ENCODE measurements at regions not wholly inside any gene's neighbourhood (a gene's known extent, or its start where the extent isn't known, plus 50 kb on each side); places are given as distances from the start of the nearest gene placed in this dataset.

DNA sequence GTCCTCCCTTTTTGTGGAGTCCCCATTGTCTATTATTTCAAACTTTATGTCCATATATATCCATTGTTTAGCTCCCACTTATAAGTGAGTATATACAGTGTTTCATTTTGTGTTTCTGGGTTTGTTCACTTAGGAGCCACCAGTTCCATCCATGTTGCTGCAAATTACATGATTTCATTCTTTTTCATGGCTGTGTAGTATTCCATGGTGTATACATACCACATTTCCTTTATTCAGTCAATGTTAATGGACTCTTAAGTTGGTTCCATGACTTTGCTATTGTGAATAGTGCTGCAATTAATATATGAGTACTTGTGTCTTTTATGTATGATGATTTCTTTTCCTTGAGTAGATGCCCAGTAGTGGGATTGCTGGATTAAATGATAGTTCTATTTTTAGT, 329.1 kb downstream of the AR start:
- no peak for DNase-seq (ENCODE audit: low read depth, low spot score)

- DNase-seq (ENCODE audit: low read depth, low spot score) = no peak
These were observed 348.6 kb downstream of the AR start for GRCh38 chrX:67892401-67892800.

GRCh38 chrX:67893931-67894330, 350.1 kb downstream of the AR start:
- DNase-seq (ENCODE audit: low read depth, low spot score) = peak; percentile 1

DNA sequence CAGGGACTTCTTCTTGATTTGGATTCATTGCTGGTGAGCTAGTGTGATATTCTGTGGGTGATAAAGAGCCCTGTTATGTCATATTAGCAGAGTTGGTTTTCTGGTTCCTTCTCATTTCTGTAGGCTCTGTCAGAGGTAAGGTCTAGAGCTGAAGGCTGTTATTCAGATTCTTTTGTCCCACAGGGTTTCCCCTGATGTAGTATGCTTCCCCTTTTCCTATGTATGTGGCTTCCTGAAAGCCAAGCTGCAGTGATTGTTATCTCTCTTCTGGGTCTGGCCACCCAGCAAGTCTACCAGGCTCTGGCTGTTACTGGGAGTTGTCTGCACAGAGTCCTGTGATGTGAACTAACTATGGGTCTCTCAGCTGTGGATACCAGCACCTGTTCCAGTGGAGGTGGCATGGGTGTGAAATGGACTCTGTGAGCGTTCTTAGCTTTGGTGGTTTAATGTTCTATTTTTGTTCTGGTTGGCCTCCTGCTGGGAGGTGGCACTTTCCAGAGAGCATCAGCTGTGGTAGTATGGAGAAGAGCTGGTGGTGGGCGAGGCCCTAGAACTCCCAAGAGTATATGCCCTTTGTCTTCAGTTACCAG, 373.7 kb downstream of the AR start:
- DNase-seq (ENCODE audit: low read depth, low spot score) = no peak

DNA sequence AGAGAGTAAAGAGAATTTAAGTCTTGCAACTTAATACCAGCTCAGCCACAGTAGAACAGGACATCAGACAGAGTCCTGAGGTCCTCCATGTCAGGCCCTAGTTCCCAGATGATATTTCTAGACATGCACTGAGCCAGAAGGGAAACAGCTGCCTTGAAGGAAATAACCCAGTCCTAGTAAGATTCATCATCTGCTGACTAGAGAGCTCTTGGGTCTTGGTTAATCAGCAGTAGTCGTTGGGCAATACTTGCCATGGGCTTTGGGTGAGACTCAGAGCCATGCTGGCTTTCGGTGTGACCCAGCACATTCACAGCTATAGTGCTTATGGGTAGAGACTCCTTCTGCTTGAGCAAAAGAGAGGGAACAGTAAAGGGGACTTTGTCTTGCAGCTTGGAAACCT, 379.1 kb downstream of the AR start:
- no peak for DNase-seq (ENCODE audit: low read depth, low spot score)

DNA sequence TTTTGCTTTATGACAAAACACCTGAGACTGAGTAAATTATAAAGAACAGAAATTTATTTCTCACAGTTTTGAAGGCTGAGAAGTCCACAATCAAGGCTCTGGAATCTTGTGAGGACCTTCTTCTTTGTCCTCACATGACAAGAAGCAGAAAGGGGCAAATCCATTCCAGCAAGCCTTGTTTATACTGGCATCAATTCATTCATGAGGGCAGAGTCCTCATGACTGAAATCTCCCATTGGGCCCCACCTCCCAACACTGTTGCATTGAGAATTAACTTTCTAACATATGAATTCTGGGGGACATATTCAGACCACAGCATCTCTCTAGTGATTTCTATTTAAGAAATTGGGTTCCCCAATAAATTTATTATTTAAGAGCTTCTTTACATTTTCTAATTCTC, 395.4 kb downstream of the AR start:
- no peak for DNase-seq (ENCODE audit: low read depth, low spot score)

DNA sequence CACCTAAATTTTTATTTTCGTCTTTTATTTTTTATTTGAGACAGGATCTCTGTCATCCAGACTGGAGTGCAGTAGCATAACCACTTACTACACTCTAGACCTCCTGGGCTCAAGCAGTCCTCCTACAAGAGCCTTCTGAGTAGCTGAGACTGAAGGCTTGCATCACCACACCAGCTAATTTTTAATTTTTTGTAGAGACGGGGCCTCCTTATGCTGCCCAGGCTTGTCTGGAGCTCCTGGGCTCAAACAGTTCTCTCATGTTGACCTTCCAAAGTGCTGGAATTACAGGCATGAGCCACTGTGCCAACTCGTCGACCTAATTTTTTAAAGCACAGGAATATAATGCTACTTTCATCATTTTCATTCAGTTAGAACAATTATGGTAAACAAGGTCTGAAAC, 405.4 kb downstream of the AR start:
- no peak for DNase-seq (ENCODE audit: low read depth, low spot score)

DNA sequence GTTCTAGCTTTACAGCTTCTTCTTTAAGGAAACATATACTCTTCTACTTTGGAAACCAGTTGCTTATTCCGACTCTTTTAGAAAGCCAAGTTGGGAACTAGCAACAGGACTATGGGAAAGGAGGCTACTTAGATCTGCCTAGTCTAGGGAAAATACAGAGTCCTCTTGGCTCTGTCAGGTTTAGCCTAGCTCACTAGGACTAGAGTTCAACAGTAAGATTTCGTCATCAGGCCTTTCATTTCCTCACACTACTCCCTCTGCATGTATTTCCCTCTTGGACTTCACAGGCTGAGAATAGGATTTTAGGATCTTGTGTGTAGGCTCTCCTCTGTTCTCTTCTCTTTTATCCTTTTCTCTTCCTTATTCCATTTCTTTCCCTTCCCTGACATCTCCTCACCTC, 409.8 kb downstream of the AR start:
- DNase-seq (ENCODE audit: low read depth, low spot score) = no peak

DNA sequence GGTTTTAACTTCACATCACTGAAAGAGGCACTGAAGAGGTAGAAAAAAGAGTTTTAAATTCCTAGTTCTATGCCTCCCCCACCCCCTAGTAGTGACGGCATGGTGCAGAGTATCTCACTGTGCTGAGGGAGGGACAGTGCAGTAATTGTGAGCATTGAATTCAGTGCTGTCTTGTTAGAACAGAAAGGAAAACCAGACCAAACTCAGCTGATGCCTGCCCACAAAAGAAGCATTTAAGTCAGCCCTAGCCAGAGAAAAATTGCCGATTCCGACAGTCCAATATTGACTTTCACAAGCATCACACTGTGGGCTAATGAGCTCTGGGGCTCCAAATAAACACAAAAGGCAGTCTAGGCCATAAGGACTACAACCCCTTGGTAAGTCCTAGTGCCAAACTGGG, 417.7 kb downstream of the AR start:
- DNase-seq (ENCODE audit: low read depth, low spot score) = no peak

Measured in astrocyte of the hippocampus (primary cell).